Lower lobe of right lung (tissue), 2 donors: ENCODE measurements at regions not wholly inside any gene's neighbourhood (a gene's known extent, or its start where the extent isn't known, plus 50 kb on each side); places are given as distances from the start of the nearest gene placed in this dataset.

Experiments
- ATAC-seq, 2 donors: fragments of 200-7000 bp; cut with Tn5 transposase; one replicate each; pipeline ENCODE4 v1.9.1; 2020 to 2022; ENCODE audit warnings: mild to moderate bottlenecking in 2 of 2, moderate library complexity in 2 of 2
- DNase-seq: peaks from one replicate; pipeline ENCODE4 v3.0.0-alpha.2; 2020
- H3K27ac ChIP-seq: fragments of 200-600 bp; one replicate; pipeline ENCODE4 v1.8.0; 2022
- H3K27me3 ChIP-seq: fragments of 200-600 bp; one replicate; pipeline ENCODE4 v1.8.0; 2022; ENCODE audit warnings: low read depth
- H3K36me3 ChIP-seq: fragments of 200-600 bp; one replicate; pipeline ENCODE4 v1.8.0; 2022; ENCODE audit warnings: mild to moderate bottlenecking
- H3K4me1 ChIP-seq: fragments of 200-600 bp; one replicate; pipeline ENCODE4 v1.8.0; 2022
- H3K4me3 ChIP-seq: fragments of 200-600 bp; one replicate; pipeline ENCODE4 v1.8.0; 2022; ENCODE audit warnings: mild to moderate bottlenecking
- H3K9me3 ChIP-seq: fragments of 200-600 bp; one replicate; pipeline ENCODE4 v1.8.0; 2022
- CTCF ChIP-seq: fragments of 200-600 bp; IDR thresholded peaks from one replicate; pipeline ENCODE4 v1.8.0; 2022; ENCODE audit warnings: antibody characterized with exemption, mild to moderate bottlenecking
- intact Hi-C: fragments of 100-400 bp; cut with DNase I; formaldehyde crosslinking; loops from one replicate; pipeline ENCODE4 v1.11.0; 2022
- donor health status: DM: no; HTN: yes; CAD: no; lungs with severe emphysema.

- no peaks in the 10 kb centered on the region for H3K27me3 ChIP-seq
These were observed 338.0 kb upstream of the KCNH8 start for GRCh38 chr3:18810306-18810661.

GRCh38 chr3:18809640-18810305 lies 338.5 kb upstream of the KCNH8 start:
- H3K27me3 ChIP-seq, result no peaks in the 10 kb centered on the region
- no peak for TF ChIP-seq CTCF
- no peaks in the 10 kb centered on the region for H3K4me1 ChIP-seq
- intact Hi-C loops, result no loop called here
- no peak for ATAC-seq
- no peaks in the 10 kb centered on the region for H3K9me3 ChIP-seq
- no peak overlapping the region for H3K27ac ChIP-seq
- no peaks in the 10 kb centered on the region for H3K36me3 ChIP-seq
- DNase-seq, result no peak
- no peak overlapping the region for H3K4me3 ChIP-seq

More at GRCh38 chr3:18810306-18810661, 338.0 kb upstream of the KCNH8 start:
- ATAC-seq (no peak), DNase-seq (no peak)
- no peaks in the 10 kb centered on the region for H3K9me3 ChIP-seq
- H3K4me1 ChIP-seq, result no peaks in the 10 kb centered on the region
- intact Hi-C loops, result no loop called here
- TF ChIP-seq CTCF, result no peak
- H3K27ac ChIP-seq, result no peak overlapping the region
- H3K4me3 ChIP-seq, result no peak overlapping the region
- H3K36me3 ChIP-seq, result no peaks in the 10 kb centered on the region

GRCh38 chr3:18808429-18808828 lies 339.9 kb upstream of the KCNH8 start:
- DNase-seq (no peak), ATAC-seq (no peak)
- Histone ChIP-seq H3K4me3 (no peak overlapping the region), H3K36me3 (no peaks in the 10 kb centered on the region), H3K27ac (no peak overlapping the region), H3K4me1 (no peaks in the 10 kb centered on the region), H3K9me3 (no peaks in the 10 kb centered on the region), H3K27me3 (no peaks in the 10 kb centered on the region)
- TF ChIP-seq CTCF, result no peak
- intact Hi-C loops, result no loop called here

GRCh38 chr3:18807593-18807992 lies 340.7 kb upstream of the KCNH8 start:
- no peak overlapping the region for H3K27ac ChIP-seq
- intact Hi-C loops, result no loop called here
- H3K4me1 ChIP-seq, result no peaks in the 10 kb centered on the region
- H3K27me3 ChIP-seq, result no peaks in the 10 kb centered on the region
- no peak for DNase-seq
- ATAC-seq, result no peak
- no peaks in the 10 kb centered on the region for H3K36me3 ChIP-seq
- H3K9me3 ChIP-seq, result no peaks in the 10 kb centered on the region
- no peak for TF ChIP-seq CTCF
- no peak overlapping the region for H3K4me3 ChIP-seq

- no peaks in the 10 kb centered on the region for H3K9me3 ChIP-seq
- no peaks in the 10 kb centered on the region for H3K36me3 ChIP-seq
- H3K27ac ChIP-seq, result no peak overlapping the region
- intact Hi-C loops, result no loop called here
- TF ChIP-seq CTCF, result no peak
- no peaks in the 10 kb centered on the region for H3K4me1 ChIP-seq
- no peak for DNase-seq
- ATAC-seq, result no peak
- no peak overlapping the region for H3K4me3 ChIP-seq
- no peaks in the 10 kb centered on the region for H3K27me3 ChIP-seq
These were observed 341.7 kb upstream of the KCNH8 start for GRCh38 chr3:18806633-18807032.
